GM19328 (cell line): ENCODE measurements at regions not wholly inside any gene's neighbourhood (a gene's known extent, or its start where the extent isn't known, plus 50 kb on each side); places are given as distances from the start of the nearest gene placed in this dataset.
"Not testable (repeated sequence)": the region's sequence is repeated elsewhere in the genome, so short reads cannot be mapped to it uniquely, and the experiment has no call there.

ENCODE experiments used
- ATAC-seq: cut with Tn5 transposase; IDR thresholded peaks from one replicate; pipeline ENCODE4 v1.9.1; 2021; ENCODE audit warnings: mild to moderate bottlenecking, moderate library complexity; ENCODE audit not compliant: unreplicated experiment

- ATAC-seq, result no peak
These were observed 1239.5 kb upstream of the ZEB2 start for GRCh38 chr2:145759228-145759915.

DNA sequence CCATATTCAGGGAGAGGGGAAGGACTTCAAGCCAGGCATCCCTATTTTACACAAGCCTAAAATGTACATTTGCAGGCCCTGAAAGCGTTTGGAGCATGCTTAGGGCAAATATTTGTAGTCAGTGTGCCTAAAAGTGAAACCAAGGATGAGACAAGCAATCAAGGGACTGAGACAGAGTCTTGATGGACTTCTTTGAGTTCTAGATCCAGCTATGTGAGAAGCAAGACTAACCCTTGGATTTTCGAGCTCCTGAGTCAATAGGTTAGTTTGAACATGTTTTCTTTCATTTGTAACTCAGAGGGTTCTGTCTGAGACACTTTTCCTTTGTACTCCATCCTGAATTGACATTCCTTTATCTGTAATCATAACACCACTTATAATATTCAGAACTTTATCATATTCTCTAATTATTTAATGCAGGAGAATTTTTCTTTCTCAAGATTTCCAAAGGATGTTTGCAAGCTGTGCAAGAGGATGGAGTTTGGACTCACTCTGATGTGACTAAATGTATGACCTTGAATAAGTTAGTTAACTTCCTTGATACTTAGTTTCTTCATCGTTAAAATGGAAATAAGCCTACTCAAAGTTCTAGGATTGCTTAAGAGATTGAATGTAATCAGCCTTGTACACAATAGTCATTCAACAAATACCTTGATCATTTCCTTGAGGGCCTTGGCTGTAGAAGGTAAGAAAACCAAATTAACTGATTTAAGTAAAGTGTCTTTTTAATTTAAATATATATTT is 1237.8 kb upstream of the ZEB2 start:
- ATAC-seq, result no peak

GRCh38 chr2:145755019-145755837 is 1235.3 kb upstream of the ZEB2 start:
- ATAC-seq, result no peak

DNA sequence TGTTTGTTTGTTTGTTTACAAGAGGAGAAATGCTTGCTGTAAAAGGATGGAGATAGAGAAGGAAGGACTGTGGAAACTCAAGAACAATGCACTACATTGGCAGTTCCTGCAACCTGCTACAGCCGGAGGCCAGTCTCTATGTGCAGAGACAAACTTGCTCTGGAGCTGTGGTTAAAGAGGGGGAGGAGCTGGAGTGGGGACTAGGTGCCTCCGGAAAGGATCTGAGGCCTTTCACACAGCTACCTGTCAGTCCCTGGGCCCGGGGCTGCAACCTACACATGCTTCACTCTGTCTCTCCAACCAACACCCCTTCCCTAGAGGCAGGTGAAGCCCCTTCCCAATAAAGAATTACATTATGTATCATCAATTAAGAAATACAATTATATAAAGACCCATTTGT is 1234.0 kb upstream of the ZEB2 start:
- no peak for ATAC-seq

DNA sequence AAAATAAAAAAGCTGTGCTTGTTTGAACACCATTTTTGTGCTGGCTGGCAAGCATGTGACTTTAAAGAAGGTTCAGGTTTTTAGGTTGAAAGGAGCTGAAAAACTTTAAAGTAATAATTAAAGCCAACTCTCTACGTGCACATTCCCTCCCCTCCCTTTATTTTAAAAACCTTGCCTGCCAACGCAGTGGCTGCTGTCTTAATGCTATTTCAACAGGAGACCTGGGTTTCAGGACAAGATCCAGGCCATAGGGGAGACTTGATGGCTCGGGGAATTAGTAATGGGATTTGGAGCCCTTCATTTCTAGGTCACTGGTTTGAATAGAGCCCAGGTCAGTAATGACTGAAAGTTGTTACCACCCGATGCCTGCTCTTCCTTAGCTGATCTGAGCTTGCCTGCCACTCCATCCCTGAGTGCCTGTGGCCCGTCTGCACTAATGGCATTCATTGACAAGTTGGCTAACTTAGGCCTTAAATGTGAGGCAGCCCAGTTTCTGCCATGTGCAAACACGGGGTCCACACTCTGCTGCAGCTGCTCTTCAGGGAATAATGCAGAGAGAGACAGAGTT is 1233.2 kb upstream of the ZEB2 start:
- ATAC-seq, result no peak

DNA sequence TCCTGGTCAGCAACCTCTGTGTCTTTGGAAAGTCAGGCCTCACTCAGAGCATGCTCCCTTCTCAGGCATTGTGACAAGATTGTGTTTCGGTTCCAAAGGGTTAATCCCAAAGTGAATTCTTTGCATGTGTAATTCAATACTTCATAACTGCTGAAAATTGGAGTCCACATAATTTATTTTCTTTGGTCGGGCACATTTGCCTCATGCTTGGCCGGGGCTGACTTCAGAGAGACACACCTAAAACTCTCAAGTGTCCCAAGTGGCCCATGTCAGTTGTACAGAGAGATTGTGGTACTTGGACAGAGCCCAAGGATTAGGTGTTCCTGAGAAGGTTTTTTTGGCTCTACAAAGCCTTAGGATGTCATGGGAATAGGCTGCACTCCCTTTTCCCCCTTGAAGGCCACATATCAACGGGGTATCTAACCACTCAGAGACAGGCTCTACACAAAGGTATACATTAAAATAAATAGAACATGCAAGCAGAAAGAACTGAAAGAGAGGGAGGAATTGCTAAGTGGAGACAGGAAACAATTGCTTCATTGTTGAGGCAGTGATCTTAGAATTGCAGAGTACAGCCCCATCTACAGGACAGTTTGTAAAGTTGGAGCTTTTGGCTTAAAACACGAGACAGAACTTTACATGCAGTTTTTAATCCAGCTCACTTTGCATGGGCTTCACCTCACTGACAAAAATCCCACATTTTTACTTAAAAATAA is 1232.3 kb upstream of the ZEB2 start:
- peak; percentile 24 for ATAC-seq

GRCh38 chr2:145751629-145752028 is 1231.7 kb upstream of the ZEB2 start:
- peak; percentile 87 for ATAC-seq

GRCh38 chr2:145751155-145751554 is 1231.2 kb upstream of the ZEB2 start:
- ATAC-seq, result no peak

GRCh38 chr2:145750612-145751011 is 1230.7 kb upstream of the ZEB2 start:
- no peak for ATAC-seq

GRCh38 chr2:145750144-145750543 is 1230.2 kb upstream of the ZEB2 start:
- no peak for ATAC-seq

GRCh38 chr2:145749556-145749955 is 1229.6 kb upstream of the ZEB2 start:
- no peak for ATAC-seq

GRCh38 chr2:145748927-145749326 is 1229.0 kb upstream of the ZEB2 start:
- peak; percentile 43 for ATAC-seq

DNA sequence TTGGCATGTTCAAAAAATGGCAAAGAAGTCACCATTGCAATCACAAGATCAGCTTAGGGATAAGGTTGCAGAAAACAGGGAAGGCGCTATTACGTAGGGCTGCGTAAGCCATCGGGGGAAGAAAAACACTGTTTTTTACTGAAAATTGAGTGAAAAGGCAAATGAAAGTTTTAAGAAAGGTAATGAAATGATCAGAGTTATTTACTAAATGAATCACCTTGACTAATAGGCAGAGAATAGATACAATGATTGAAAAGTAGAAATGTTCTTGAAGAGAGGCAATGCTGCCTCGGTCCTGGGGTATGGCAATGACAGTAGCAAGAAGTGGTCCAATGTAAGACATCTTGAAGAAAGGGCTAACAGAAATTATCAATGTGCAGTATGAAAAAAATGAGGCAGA is 1227.8 kb upstream of the ZEB2 start:
- no peak for ATAC-seq

DNA sequence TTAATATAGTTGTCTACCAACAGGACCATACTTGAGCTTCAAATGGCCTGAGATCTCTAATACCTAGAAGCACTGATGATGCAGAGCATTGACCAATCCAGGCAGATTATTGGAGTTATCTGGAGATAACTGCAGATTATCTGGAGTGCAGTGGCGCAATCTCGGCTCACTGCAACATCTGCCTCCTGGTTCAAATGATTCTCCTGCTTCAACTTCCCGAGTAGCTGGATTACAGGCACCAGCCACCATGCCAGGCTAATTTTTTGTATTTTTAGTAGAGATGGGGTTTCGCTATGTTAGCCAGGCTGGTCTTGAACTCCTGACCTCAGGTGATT is 1225.4 kb upstream of the ZEB2 start:
- not testable (repeated sequence) for ATAC-seq

DNA sequence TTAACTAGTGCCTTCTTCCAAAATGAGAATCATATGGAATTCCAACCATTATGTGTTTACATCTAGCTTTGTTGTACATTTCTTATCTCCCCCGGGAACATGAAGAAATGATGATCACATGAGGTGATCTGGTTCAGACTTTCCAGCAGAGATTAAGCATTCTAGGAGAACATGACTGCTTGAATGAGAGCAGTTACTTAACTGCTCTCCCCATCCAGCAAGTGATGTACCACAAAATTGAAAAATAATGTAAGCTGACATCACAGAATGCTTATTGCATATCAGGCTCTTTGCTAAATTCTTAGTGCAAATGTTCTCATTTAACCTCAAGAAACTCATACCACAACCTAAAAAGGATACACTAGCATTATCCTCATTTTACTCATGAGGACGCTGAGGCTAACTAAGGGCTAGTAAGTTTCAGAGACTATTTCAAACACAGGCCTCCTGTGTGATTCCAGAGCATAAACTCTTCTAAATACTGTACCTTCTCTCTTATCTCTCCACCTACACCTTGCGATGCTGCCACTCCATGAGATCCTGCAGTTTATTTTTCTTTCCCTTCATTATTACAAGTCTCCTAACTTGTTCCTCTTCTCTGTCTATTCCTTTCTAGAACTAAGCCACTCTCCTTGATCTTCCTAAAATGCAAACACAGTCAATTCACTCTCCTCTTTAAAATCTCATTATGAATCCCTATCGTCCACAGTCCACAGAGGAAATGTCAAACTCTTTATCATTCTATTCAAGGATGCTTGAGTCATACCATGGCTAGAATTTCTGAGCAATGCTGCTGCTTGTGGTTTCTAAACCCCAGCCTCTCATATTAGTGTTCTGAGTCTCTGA is 1224.8 kb upstream of the ZEB2 start:
- peak; percentile 82 for ATAC-seq

GRCh38 chr2:145743011-145743410 is 1223.1 kb upstream of the ZEB2 start:
- no peak for ATAC-seq

- ATAC-seq, result no peak
These were observed 1221.7 kb upstream of the ZEB2 start for GRCh38 chr2:145741636-145742035.

DNA sequence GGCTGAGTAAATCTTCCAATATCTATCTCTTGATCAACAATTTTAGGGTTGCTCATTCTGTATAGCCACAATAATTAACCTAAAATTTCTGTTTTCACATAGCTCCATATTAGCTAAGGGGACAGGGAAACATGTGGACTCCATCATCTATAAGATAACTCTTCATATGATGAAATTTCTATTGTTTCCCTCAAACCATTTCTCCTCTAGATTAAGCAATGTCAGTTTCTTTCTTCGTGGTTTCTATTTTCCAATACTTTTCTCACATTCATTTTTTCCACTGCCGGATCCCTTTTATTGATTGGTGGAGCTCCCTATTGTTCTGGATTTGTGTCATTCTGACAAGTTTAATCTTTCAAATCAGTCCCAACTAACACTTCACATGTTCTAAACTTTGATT is 1221.3 kb upstream of the ZEB2 start:
- no peak for ATAC-seq

DNA sequence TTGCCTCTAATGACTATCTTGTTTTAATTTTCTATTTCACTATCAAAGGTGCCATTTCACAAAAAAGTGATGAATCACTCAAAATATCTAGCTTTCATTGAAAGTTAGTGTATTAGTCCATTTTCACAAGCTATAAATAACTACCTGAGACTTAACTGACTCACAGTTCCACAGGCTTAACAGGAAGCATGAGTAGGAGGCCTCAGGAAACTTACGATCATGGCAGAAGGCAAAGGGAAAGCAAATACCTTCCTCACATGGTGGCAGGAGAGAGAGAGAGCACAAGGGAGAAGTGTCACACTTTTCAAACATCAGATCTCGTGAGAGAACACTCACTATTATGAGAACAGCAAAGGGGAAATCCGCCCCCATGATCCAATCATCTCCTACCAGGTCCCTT is 1220.4 kb upstream of the ZEB2 start:
- ATAC-seq, result no peak

GRCh38 chr2:145739681-145740080 is 1219.8 kb upstream of the ZEB2 start:
- peak; percentile 57 for ATAC-seq
